ENCODE measurements at regions not wholly inside any gene's neighbourhood (a gene's known extent, or its start where the extent isn't known, plus 50 kb on each side); places are given as distances from the start of the nearest gene placed in this dataset.

DNA sequence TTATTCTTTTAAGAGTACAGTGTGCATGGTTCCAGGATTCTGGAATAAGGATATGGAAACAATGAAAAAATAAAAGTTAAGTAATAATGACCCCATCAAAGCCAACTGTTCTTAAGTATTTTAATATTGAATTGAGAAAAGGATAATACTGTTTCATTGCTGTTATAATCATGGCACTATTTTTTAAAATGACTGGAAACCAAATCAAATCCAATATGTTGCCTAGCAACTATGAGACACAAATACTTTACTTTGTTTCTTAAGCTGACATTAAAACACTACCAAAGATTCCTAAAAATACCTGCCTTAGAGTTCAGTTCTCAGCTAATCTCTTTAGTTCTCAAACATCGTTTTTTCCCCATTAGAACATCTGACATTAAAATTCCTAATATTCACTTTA lies 66.4 kb upstream of the OTOGL start:
- ATAC-seq = peak; percentile 49
- TF ChIP-seq TCF4 (CRISPR knock-in tag; IDR thresholded peaks at IDR 0.05; ENCODE audit: borderline replicate concordance) = no peak
- TF ChIP-seq ZC3H10 (CRISPR knock-in tag; IDR thresholded peaks at IDR 0.05) = no peak
- no peak for TF ChIP-seq OSR1 (CRISPR knock-in tag; IDR thresholded peaks at IDR 0.05)

DNA sequence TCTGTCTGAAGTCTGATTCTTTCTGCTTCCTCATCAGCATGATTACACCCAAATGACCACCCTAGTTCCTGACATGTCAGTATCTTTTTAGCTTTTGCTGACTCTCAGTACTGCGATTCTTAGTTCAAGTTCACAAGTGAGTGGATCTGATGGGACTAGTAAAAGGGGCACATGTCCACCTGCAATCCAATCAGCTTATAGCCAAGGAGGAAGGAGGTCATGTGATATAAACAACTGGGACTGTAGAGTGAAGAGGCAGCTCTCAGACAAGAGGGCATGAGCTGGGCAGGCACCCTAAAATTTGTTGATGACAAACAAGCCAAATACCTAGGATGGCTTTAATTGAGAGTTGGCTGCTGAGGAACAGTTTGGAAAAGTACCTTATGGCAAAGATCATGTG lies 68.1 kb upstream of the OTOGL start:
- ATAC-seq = no peak
- TF ChIP-seq, protein P1, sequence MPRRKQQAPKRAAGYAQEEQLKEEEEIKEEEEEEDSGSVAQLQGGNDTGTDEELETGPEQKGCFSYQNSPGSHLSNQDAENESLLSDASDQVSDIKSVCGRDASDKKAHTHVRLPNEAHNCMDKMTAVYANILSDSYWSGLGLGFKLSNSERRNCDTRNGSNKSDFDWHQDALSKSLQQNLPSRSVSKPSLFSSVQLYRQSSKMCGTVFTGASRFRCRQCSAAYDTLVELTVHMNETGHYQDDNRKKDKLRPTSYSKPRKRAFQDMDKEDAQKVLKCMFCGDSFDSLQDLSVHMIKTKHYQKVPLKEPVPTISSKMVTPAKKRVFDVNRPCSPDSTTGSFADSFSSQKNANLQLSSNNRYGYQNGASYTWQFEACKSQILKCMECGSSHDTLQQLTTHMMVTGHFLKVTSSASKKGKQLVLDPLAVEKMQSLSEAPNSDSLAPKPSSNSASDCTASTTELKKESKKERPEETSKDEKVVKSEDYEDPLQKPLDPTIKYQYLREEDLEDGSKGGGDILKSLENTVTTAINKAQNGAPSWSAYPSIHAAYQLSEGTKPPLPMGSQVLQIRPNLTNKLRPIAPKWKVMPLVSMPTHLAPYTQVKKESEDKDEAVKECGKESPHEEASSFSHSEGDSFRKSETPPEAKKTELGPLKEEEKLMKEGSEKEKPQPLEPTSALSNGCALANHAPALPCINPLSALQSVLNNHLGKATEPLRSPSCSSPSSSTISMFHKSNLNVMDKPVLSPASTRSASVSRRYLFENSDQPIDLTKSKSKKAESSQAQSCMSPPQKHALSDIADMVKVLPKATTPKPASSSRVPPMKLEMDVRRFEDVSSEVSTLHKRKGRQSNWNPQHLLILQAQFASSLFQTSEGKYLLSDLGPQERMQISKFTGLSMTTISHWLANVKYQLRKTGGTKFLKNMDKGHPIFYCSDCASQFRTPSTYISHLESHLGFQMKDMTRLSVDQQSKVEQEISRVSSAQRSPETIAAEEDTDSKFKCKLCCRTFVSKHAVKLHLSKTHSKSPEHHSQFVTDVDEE (CRISPR knock-in tag; IDR thresholded peaks at IDR 0.05) = no peak
- no peak for TF ChIP-seq ARNTL (CRISPR knock-in tag; IDR thresholded peaks at IDR 0.05; ENCODE audit: borderline replicate concordance, low read depth)
- no peak for TF ChIP-seq RARB (CRISPR knock-in tag; IDR thresholded peaks at IDR 0.05)
- TF ChIP-seq ESRRG (CRISPR knock-in tag; IDR thresholded peaks at IDR 0.05) = no peak
- no peak for TF ChIP-seq ZNF8 (CRISPR knock-in tag; IDR thresholded peaks at IDR 0.05)
- no peak for TF ChIP-seq ZNF565 (CRISPR knock-in tag; conservative IDR thresholded peaks at IDR 0.05; ENCODE audit: low read depth)

DNA sequence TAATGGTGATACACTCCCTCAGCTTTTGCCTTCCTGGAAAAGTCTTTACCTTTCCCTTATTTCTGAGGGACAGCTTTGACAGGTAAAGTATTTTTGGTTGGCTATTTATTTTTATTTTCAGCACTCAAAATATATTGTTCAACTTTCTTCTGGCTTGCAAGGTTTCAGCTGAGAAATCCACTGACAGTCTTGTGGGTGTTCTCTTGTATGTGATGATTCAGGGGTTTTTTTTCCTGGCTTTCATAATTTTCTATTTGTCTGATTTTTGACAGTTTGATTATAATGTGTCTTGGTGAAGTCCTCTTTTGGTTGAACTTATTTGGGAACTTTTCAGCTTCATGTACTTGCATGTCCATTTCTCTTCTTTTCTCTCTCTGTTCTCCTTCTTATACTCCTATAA lies 73.7 kb upstream of the OTOGL start:
- ATAC-seq = no peak
- no peak for TF ChIP-seq CSDC2 (CRISPR knock-in tag; IDR thresholded peaks at IDR 0.05)
- TF ChIP-seq ZNF8 (CRISPR knock-in tag; IDR thresholded peaks at IDR 0.05) = no peak
- TF ChIP-seq, protein P2, sequence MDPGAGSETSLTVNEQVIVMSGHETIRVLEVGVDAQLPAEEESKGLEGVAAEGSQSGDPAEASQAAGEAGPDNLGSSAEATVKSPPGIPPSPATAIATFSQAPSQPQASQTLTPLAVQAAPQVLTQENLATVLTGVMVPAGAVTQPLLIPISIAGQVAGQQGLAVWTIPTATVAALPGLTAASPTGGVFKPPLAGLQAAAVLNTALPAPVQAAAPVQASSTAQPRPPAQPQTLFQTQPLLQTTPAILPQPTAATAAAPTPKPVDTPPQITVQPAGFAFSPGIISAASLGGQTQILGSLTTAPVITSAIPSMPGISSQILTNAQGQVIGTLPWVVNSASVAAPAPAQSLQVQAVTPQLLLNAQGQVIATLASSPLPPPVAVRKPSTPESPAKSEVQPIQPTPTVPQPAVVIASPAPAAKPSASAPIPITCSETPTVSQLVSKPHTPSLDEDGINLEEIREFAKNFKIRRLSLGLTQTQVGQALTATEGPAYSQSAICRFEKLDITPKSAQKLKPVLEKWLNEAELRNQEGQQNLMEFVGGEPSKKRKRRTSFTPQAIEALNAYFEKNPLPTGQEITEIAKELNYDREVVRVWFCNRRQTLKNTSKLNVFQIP (CRISPR knock-in tag; IDR thresholded peaks at IDR 0.05; ENCODE audit: borderline replicate concordance, low read depth) = no peak

DNA sequence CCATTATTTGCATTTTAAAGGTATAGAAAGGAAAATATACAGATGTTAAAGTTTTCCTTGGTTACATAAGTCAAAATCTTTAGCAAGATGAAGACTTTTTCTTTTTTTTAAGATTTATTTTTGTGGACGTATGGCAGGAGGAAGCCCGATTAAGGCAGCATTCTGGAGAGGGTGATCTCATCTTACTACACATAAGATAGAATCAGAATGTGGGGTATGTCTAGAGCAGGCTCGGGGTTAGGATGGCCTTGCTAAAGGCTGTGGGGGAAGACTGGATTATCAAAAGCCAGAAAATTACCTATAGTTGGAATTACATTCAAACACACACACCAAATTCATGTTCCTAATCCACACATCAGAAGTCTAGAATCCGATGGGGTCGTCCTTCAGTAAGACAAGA lies 79.6 kb upstream of the OTOGL start:
- ATAC-seq = 0 out of 3 replicates have a peak, but pooled peaks have one; percentile 37
- no peak for TF ChIP-seq RARB (CRISPR knock-in tag; IDR thresholded peaks at IDR 0.05)
- TF ChIP-seq SNAI2 (CRISPR knock-in tag; IDR thresholded peaks at IDR 0.05) = no peak
- TF ChIP-seq ZNF565 (CRISPR knock-in tag; conservative IDR thresholded peaks at IDR 0.05; ENCODE audit: low read depth) = no peak
- no peak for TF ChIP-seq TOX (CRISPR knock-in tag; IDR thresholded peaks at IDR 0.05; ENCODE audit: borderline replicate concordance)
- TF ChIP-seq ZNF8 (CRISPR knock-in tag; IDR thresholded peaks at IDR 0.05) = no peak
- TF ChIP-seq OSR1 (CRISPR knock-in tag; IDR thresholded peaks at IDR 0.05) = no peak
- no peak for TF ChIP-seq ESRRG (CRISPR knock-in tag; IDR thresholded peaks at IDR 0.05)
- TF ChIP-seq CSDC2 (CRISPR knock-in tag; IDR thresholded peaks at IDR 0.05) = no peak
- TF ChIP-seq, protein P3, sequence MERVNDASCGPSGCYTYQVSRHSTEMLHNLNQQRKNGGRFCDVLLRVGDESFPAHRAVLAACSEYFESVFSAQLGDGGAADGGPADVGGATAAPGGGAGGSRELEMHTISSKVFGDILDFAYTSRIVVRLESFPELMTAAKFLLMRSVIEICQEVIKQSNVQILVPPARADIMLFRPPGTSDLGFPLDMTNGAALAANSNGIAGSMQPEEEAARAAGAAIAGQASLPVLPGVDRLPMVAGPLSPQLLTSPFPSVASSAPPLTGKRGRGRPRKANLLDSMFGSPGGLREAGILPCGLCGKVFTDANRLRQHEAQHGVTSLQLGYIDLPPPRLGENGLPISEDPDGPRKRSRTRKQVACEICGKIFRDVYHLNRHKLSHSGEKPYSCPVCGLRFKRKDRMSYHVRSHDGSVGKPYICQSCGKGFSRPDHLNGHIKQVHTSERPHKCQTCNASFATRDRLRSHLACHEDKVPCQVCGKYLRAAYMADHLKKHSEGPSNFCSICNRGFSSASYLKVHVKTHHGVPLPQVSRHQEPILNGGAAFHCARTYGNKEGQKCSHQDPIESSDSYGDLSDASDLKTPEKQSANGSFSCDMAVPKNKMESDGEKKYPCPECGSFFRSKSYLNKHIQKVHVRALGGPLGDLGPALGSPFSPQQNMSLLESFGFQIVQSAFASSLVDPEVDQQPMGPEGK (CRISPR knock-in tag; IDR thresholded peaks at IDR 0.05; ENCODE audit: borderline replicate concordance) = no peak
- TF ChIP-seq, protein P4, sequence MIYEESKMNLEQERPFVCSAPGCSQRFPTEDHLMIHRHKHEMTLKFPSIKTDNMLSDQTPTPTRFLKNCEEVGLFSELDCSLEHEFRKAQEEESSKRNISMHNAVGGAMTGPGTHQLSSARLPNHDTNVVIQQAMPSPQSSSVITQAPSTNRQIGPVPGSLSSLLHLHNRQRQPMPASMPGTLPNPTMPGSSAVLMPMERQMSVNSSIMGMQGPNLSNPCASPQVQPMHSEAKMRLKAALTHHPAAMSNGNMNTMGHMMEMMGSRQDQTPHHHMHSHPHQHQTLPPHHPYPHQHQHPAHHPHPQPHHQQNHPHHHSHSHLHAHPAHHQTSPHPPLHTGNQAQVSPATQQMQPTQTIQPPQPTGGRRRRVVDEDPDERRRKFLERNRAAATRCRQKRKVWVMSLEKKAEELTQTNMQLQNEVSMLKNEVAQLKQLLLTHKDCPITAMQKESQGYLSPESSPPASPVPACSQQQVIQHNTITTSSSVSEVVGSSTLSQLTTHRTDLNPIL (CRISPR knock-in tag; IDR thresholded peaks at IDR 0.05; ENCODE audit: low read depth) = no peak
- TF ChIP-seq, protein P5, sequence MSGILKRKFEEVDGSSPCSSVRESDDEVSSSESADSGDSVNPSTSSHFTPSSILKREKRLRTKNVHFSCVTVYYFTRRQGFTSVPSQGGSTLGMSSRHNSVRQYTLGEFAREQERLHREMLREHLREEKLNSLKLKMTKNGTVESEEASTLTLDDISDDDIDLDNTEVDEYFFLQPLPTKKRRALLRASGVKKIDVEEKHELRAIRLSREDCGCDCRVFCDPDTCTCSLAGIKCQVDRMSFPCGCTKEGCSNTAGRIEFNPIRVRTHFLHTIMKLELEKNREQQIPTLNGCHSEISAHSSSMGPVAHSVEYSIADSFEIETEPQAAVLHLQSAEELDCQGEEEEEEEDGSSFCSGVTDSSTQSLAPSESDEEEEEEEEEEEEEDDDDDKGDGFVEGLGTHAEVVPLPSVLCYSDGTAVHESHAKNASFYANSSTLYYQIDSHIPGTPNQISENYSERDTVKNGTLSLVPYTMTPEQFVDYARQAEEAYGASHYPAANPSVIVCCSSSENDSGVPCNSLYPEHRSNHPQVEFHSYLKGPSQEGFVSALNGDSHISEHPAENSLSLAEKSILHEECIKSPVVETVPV (CRISPR knock-in tag; IDR thresholded peaks at IDR 0.05) = no peak
- no peak for TF ChIP-seq PPARA (CRISPR knock-in tag; IDR thresholded peaks at IDR 0.05; ENCODE audit: borderline replicate concordance)
- TF ChIP-seq BACH2 (CRISPR knock-in tag; IDR thresholded peaks at IDR 0.05; ENCODE audit: borderline replicate concordance) = no peak
- TF ChIP-seq, protein P2 (CRISPR knock-in tag; IDR thresholded peaks at IDR 0.05; ENCODE audit: borderline replicate concordance, low read depth) = no peak
- TF ChIP-seq, protein P1 (CRISPR knock-in tag; IDR thresholded peaks at IDR 0.05) = no peak
- no peak for TF ChIP-seq ZFP30 (CRISPR knock-in tag; IDR thresholded peaks at IDR 0.05)
- no peak for TF ChIP-seq TCF4 (CRISPR knock-in tag; IDR thresholded peaks at IDR 0.05; ENCODE audit: borderline replicate concordance)
- TF ChIP-seq GLIS3 (CRISPR knock-in tag; IDR thresholded peaks at IDR 0.05) = no peak
- no peak for TF ChIP-seq ZFP3 (CRISPR knock-in tag; IDR thresholded peaks at IDR 0.05)

Data from SK-N-SH treated with all-trans-retinoic acid at 6 μM for 48 hours (cell line).